ENCODE measurements at regions not wholly inside any gene's neighbourhood (a gene's known extent, or its start where the extent isn't known, plus 50 kb on each side); places are given as distances from the start of the nearest gene placed in this dataset.

GRCh38 chr12:93164103-93164880 is 213.4 kb upstream of the NUDT4 start:
- no peak for TF ChIP-seq EZH2 (IDR thresholded peaks at IDR 0.05; ENCODE audit: borderline replicate concordance, low read depth, low read length, poor library complexity, severe bottlenecking)
- TF ChIP-seq CTCF (conservative IDR thresholded peaks at IDR 0.05; ENCODE audit: low read depth, low read length) = no peak
- intact Hi-C loops (cut with micrococcal nuclease; ENCODE audit: unreplicated experiment) = no loop called here
- Histone ChIP-seq H3K9me3 (ENCODE audit: low read depth, low read length, poor library complexity, severe bottlenecking) (no peaks in the 10 kb centered on the region), H3K4me3 (ENCODE audit: low read depth, low read length, poor library complexity, severe bottlenecking) (no peak overlapping the region), H3K4me1 (ENCODE audit: insufficient read depth, low read length, poor library complexity, severe bottlenecking) (peaks cover 16% of the 10 kb centered on the region), H3K36me3 (ENCODE audit: insufficient read depth, low read length, poor library complexity, severe bottlenecking) (no peaks in the 10 kb centered on the region), H3K27ac (ENCODE audit: low read depth, low read length, poor library complexity, severe bottlenecking) (no peak overlapping the region), H3K27me3 (replicated peaks; ENCODE audit: insufficient read depth, low read depth, low read length, poor library complexity) (no peaks in the 10 kb centered on the region)
- ChIA-PET CTCF (no interaction called here), POLR2A (ENCODE audit: low non-redundant PET) (no interaction called here)
- BruUV-seq (replicated peaks) = no TSS peak
- DNase-seq (ENCODE audit: low spot score) = no peak

- H3K36me3 ChIP-seq (ENCODE audit: insufficient read depth, low read length, poor library complexity, severe bottlenecking) = no peaks in the 10 kb centered on the region
- no peaks in the 10 kb centered on the region for H3K9me3 ChIP-seq (ENCODE audit: low read depth, low read length, poor library complexity, severe bottlenecking)
- H3K27me3 ChIP-seq (replicated peaks; ENCODE audit: insufficient read depth, low read depth, low read length, poor library complexity) = no peaks in the 10 kb centered on the region
- ChIA-PET POLR2A (ENCODE audit: low non-redundant PET) (no interaction called here), CTCF (no interaction called here)
- TF ChIP-seq CTCF (conservative IDR thresholded peaks at IDR 0.05; ENCODE audit: low read depth, low read length) (no peak), EZH2 (IDR thresholded peaks at IDR 0.05; ENCODE audit: borderline replicate concordance, low read depth, low read length, poor library complexity, severe bottlenecking) (no peak)
- peaks cover 16% of the 10 kb centered on the region for H3K4me1 ChIP-seq (ENCODE audit: insufficient read depth, low read length, poor library complexity, severe bottlenecking)
- DNase-seq (ENCODE audit: low spot score) = no peak
- BruUV-seq (replicated peaks) = no TSS peak
- intact Hi-C loops (cut with micrococcal nuclease; ENCODE audit: unreplicated experiment) = loop anchor here (5.0 kb wide), 1 partner anchor 78 kb away; no protein-coding TSS in a partner anchor
- H3K4me3 ChIP-seq (ENCODE audit: low read depth, low read length, poor library complexity, severe bottlenecking) = no peak overlapping the region
- no peak overlapping the region for H3K27ac ChIP-seq (ENCODE audit: low read depth, low read length, poor library complexity, severe bottlenecking)
These were observed 212.3 kb upstream of the NUDT4 start for GRCh38 chr12:93165384-93165932.

- Histone ChIP-seq H3K4me3 (ENCODE audit: low read depth, low read length, poor library complexity, severe bottlenecking) (no peak overlapping the region), H3K27me3 (replicated peaks; ENCODE audit: insufficient read depth, low read depth, low read length, poor library complexity) (no peaks in the 10 kb centered on the region), H3K27ac (ENCODE audit: low read depth, low read length, poor library complexity, severe bottlenecking) (no peak overlapping the region), H3K36me3 (ENCODE audit: insufficient read depth, low read length, poor library complexity, severe bottlenecking) (no peaks in the 10 kb centered on the region), H3K4me1 (ENCODE audit: insufficient read depth, low read length, poor library complexity, severe bottlenecking) (peaks cover 16% of the 10 kb centered on the region), H3K9me3 (ENCODE audit: low read depth, low read length, poor library complexity, severe bottlenecking) (no peaks in the 10 kb centered on the region)
- ChIA-PET CTCF (no interaction called here), POLR2A (ENCODE audit: low non-redundant PET) (interaction anchor here (0.5 kb wide), 1 partner anchor 53 kb away, joined by 3 read pairs; no protein-coding TSS in a partner anchor)
- TF ChIP-seq CTCF (conservative IDR thresholded peaks at IDR 0.05; ENCODE audit: low read depth, low read length) (no peak), EZH2 (IDR thresholded peaks at IDR 0.05; ENCODE audit: borderline replicate concordance, low read depth, low read length, poor library complexity, severe bottlenecking) (no peak)
- BruUV-seq (replicated peaks) = no TSS peak
- DNase-seq (ENCODE audit: low spot score) = no peak
- intact Hi-C loops (cut with micrococcal nuclease; ENCODE audit: unreplicated experiment) = loop anchor here (5.0 kb wide), 1 partner anchor 79 kb away; no protein-coding TSS in a partner anchor
These were observed 211.0 kb upstream of the NUDT4 start for GRCh38 chr12:93166541-93167307.
